Stimulated activated CD4-positive, alpha-beta T cell treated with anti-CD3 and anti-CD28 coated beads, Interleukin-1b, Interleukin-23, amount 100 ng/mL, for 24 hours (primary cell): ENCODE measurements at regions not wholly inside any gene's neighbourhood (a gene's known extent, or its start where the extent isn't known, plus 50 kb on each side); places are given as distances from the start of the nearest gene placed in this dataset.

Experiments used
- DNase-seq, 4 experiments: peaks; one replicate each; pipeline ENCODE4 v3.0.0-alpha.2; 2020; ENCODE audit warnings: low read depth in 4 of 4, low spot score in 1 of 4

DNA sequence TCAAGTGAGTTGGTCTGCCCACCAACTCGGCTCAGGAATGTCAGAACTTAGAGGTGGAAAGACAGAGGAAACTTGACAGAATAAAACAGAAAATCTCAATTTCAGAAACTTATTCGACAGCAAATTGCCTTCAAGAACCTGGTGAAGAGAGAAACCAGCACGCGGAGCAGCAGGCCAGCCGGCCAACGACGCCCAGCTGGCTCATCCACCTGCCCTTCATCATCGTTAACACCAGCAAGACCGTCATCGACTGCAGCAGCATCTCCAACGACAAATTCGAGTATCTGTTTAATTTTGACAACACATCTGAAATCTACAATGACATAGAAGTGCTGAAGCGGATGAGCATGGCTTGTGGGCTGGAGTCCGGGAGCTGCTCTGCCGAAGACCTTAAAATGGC, 350.8 kb upstream of the CAMK1G start:
- DNase-seq, result no peak

DNA sequence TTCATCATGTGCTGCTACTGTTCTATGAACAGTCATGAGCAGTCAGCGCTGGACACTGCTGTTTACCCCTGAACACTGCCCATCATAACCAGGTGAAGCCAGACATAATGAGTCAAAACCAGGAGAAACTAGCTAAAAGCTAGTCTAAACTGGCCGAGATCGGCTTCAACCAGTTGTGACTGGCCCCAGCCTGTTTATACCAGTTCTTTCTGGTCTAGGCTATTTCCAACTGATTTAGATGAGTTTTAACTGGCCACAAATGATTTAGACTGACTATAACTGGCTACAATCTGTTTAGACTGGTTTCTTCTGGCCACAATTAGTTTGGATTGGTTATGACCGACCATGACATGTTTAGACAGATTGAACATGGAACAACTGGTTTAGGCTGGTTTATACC, 348.3 kb upstream of the CAMK1G start:
- no peak for DNase-seq

DNA sequence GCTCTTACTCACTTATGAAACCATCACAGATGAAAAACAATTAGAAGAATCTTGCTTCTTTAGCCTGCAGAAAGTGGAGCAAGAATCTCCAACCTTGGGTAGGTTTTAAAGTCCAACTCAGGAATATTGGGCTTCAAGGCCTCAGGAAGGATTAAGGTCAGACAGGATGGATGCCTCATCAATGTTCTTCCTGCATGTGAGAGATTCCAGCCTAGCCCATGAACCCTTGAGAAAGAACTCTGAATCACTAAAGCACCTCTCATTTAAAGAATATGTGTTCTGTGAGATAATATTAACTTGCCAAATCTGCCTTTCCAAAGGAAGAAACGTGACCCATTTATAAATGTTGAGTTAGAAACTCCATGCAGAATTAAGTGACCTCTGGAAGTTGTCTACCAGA, 345.2 kb upstream of the CAMK1G start:
- DNase-seq, result no peak

DNA sequence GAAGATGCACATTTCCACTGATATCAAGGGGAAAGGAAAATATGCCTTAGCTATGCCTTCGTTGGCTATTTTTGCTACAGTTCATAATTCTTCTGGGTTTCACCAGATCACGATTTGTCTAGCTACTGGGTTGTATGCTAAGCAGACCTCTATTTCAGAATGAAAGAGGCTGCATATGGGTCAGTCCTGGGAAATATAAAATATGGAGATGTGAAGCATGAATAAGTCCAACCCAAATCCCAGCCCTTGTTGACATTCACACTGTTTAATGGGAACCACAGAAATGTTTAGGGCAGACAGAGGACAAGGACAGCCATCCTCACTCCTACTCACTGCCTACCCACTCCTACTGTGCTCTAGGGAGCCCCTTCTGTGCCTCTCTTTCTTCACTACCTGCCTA, 343.2 kb upstream of the CAMK1G start:
- no peak for DNase-seq

DNA sequence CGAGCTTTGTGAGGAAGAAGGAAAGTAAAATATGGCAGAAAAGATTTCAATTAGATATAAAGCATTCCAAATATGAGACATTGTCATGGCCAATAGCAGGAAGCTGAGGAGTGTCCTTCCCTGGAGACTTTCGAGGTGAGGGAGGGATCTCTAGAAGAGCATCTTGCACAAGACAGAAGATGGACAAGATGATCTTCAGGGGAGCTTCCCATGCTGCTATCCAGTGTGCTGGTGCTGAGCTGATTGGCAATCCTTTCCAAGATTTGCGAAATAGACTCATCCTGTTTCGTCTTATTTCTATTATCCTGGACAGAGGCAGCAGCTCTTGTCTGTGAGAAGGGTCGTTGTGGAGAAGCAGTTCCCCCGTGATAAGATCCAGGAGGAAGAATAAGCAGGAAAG, 342.0 kb upstream of the CAMK1G start:
- no peak for DNase-seq

DNA sequence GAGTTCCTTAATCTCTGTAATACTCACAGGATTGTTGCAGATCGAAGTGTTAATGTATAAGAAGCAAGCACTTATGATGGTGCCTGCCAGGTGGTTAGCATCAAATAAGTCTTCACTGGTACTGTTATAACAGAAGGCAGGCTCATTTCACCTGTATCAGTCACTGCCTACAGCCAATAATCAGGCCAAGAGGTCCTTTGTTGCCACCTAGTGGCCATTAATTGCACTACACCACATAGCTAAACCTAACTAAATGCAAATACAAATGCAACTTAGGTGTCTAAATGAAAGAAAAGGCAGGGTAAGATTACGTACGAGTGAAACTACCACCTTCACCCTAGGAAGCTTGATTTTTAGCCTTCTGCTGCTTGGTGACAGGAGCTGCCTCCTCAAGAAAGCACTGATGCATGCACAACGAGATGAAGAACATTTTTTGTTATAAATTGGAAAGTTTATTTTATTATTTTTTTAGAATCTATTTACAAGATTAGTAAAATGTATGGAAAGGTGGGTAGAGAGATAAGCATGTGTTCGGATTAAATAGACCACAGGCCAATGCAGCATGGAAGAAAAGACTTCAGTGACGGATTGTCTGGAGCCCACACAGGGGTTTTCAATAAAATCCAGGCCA, 334.8 kb upstream of the CAMK1G start:
- DNase-seq, result peak; percentile 5 to 30 (median 18)

DNA sequence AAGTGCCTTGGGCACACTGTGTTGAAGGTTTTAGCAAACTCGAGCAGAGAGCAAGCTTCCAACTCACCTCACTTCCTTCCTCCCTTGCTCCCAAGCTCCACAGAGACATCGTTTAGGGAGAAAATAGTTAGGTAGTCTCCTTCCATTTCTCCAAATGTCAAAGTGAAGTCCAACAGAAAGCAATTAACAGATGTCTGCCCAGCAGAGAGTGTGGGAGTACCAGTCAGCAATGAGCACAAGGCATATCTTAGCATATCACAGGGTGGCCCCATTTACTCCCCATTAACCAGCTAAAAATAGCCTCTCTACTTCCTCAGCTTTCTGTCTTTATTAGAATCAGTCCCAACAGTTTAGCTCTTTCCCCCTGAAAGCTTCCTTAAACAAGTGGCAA, 334.2 kb upstream of the CAMK1G start:
- DNase-seq, result no peak

DNA sequence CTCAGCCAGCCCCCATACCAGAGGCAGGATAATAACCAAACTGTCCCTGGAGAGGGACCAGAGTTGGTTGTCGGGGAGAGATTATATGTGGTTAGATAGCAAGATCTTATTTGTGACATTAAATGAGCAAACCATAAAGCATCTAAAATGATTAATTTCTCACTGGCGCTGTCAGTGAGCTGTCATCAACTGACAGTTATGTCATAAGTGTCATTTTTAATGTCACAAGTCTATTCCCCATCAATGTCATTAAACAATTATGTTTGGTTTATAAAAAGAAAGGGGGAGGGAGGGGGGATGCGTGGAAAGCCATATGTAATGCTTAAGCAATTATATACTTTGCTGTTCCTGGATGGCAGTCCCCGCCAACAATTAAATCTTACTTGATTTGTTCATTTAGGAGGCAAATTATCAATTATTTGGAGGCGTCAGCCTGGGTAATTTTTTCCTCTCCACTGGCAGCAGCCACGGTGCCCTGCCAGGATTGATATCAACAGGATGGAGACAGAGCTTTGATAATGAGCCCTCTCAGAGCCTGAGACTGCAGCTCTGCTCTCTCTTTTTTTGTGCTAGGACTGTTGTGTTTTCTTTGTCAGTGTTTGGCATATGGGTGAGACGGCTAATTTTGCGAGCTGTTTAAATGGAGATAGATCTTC, 333.6 kb upstream of the CAMK1G start:
- no peak for DNase-seq

DNA sequence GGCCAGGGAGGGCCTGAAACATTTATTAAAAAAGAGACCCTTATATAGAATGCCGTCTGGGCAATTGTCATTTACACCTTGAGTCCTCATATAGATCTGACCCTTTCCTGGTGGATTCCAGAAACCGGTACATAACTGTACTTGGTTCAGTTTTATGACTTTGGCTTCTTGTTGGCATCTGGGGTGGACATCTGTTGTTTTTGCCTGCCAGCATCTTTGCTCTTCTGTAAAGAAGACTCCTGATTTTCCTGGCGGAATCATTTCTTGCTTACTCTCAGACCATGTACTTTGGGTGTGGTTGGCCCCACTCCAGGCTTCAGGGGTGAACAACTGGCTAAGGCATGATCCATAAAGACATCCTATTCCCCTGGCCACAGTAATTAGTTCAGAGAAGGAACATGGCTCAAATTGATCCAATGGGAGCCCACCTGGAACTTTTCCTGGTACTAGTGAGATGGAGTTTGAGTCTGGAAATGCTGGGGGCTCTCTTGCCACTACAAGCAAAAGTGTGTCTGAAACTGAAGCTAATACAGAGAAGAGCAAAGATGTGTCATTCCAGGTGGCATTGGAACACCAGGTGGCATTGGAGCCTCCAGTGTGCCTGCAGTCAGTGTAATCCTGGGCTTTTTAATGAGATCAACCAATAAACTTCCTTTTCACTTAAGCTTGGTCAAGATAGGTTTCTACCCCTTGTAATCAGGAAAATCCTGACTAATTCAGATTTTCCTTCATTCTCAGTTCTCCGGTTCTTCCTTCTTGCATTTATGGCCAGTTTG, 332.5 kb upstream of the CAMK1G start:
- no peak for DNase-seq

DNA sequence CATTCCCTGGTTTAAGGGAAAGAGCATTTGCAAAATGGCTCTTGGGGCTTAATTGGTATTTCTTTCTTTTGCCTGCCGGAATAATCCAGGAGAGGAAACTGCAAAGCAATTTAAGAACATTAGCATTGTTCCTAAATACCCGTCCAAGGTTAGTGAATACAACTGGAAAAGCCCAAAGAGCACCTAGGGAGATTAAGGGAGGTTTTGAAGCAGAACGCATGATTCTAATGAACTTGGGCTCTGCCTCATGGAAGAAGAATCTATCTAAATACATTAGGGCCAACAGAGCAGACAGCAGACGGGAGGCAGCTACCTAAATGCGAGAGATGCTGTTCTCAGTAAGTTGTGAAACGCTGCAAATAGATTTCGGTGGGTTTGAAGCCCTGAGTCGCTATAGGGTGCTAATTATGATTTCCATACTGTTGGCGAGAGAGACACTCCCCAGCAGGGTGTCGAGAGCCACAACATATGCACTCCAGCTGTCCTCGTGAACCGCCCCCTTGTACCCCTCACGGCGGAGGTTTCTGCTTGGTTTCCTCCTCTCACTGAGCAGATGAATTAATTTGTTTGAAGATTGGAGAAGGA, 326.7 kb upstream of the CAMK1G start:
- no peak for DNase-seq

DNA sequence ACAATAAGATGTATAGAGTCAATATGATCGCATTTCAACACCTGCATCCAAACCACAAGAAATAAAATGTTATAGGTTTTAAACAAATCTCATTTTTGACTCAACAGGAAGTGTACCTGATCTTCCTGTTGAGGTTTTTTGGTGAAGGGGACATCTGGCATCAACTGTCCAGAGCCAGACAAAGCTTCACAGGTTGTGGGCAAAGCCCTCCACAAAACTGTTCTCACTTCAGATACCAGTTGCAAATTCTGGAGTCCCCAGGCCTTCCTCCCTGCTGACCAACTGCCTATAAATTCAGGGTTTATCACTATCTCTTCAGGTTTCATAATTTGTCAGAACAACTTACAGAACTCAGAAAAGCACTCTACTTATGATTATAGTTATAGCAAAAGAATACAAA, 326.1 kb upstream of the CAMK1G start:
- DNase-seq, result no peak

DNA sequence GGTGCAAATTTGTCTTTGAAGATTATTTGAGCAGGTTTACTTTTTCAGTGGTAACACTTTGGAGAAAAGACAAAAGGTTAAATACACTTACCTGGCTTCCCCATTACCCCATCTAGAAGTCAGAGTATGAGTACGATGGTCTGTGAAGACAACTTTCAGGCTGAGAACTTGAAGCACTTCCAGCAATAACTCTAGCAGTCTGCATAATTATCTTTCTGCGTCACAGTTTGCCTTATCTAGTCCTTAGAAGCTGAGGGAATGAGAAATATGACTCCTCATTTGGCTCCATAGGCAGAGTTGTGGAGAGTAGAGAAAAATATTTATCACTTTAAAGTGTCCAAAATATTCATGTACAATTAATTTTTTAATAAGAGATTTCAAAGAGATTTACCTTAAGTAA, 323.4 kb upstream of the CAMK1G start:
- DNase-seq, result no peak

DNA sequence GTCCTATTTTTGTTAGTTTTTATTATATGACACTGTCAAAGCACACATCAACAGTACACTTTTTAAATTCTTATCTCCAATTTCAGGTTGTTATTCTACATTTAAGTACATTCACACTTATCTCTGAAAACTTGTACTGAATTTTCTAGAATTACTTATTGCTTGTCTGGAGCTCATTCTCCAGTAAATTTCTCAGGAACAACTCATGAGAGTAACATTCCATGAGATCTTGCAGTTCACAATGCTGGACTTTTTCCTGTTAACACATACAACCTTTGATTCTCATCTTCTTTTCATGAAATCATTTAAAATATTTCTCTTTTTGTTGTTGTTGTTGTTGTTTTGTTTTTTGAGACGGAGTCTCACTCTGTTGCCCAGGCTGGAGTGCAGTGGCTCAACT, 320.9 kb upstream of the CAMK1G start:
- no peak for DNase-seq

DNA sequence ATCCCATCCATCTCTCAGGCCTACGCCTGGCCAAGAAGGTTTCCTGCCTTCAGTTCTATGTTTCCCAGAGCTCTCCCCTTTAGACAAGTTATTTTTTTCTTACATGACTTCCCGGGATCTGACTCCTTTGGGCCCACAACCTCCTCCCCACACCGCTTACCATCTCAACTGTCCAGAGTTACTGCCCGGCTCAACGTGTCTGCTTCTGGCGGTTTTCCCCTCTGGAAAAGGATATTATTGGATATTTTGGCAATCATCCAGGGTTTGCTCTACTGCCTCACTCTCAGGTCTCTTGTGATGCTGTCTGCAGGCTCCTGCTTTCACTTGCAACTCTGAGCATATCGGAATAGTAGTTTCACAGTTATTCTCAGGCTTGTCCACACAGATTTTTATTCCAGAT, 318.2 kb upstream of the CAMK1G start:
- no peak for DNase-seq

DNA sequence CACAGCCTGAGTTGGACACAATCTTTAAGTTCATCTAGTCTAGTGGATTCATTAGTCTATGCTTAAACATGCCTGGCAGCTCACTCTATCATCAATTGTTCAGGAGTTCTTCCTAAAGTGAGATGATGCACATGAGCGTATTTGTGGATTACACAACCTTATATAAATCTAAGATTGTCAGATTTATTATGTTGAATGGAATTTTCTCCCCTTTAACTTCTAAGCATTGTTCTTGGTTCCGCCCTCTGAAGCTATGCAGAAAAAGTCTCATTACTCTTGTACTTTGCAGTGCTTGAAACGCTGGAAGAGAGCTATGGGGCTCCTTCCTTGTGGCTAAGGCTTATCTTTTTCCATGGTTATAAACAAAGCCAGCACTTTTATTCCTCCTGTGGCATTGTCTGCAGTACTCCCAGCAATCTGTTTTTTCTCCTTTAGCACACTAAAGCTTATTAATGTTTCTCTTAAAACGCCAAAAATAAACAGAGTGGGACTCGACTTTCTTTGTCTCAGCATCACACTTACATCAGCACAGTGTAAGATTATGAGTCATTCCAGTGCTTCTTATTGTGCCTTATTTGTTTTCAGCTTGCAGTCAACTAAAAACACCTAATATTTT, 316.8 kb upstream of the CAMK1G start:
- DNase-seq, result no peak

DNA sequence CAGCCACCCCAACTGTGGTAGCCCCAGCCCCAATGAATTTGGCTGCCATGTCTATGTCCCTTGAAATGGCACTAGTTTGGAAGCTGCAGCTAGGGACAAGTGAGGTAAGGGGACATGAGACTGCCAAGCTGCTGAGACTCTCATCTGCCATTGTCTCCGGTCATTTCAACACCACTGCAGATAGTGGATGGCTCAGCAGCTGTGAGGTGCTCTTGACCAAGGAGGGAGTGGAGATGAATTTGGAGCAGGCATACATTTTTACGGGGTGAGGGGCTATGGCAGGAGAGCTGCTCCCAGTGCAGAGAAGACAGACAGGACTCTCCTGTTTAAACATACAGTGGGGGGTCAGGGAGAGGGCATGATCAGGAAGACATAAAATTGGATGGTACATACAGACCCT, 315.5 kb upstream of the CAMK1G start:
- no peak for DNase-seq

DNA sequence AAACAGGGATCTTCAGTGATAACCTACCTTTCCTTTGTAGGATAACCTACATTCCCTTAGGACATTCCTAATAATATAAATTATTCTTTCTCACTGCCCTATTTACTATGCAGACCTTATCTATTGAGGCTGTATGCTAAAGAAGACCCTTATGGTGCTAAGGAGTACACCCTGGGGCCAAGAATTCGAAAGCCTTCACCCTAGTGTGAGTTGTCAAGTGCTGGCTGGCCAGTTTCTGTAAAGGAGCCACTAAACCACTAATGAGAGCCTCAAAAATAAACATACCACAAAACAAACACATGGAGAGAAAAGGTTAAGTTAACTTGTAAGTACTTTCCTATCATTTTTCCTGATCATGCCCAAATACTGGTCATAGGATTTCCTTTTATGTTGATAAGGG, 315.0 kb upstream of the CAMK1G start:
- no peak for DNase-seq

DNA sequence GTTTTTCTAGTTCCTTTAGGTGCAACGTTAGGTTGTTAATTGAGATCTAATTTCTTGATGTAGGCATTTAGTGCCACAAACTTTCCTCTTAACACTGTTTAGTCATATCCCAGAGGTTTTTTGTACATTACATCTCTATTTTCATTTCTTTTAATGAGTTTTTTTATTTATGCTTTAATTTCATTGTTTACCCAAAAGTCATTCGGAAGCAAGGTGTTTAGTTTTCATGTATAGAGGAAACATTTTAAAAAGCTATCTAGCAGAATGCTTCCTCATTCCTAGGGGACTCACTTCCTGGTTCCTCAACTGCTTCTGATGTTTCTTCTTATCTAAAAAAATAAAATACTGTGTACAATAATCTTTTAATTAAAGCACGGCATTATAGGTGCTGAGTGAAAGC, 307.2 kb upstream of the CAMK1G start:
- DNase-seq, result no peak

DNA sequence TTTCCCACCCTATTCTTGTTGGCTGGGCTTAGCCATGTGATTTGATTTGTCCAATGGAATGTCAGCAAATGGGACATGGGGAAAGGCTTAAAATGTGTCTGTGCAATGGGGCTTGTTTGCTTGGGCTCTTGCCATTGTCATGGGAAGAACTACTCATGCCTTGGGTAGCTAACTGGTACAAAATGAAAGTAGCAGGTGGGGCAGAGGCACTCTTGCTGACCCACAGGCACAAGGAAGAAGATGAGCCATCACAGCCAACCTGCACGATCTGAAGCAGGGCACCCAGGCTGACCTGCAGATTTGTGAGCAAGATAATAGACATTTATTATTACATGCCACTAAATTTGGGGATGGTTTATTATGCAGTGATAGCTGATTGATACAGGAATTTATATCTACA, 305.9 kb upstream of the CAMK1G start:
- DNase-seq, result no peak

DNA sequence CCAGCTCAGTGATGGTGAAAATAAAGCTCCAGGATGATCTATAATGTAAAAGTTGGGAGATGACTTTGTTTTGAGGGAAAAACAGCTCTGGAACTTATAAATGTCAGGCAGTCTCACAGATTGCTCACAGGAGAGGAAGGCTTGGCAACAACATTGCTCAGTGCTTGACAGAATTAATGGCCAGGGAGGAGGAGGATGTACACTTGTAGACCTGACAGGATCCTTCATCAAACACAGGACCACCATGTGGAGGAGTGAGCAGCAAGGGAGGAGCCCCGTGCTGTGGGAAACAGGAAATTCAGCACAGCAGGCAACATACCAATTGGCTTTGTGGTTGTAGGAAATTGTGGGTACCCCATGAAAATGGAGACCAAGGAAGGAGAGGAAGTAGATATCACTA, 291.8 kb upstream of the CAMK1G start:
- DNase-seq, result no peak

DNA sequence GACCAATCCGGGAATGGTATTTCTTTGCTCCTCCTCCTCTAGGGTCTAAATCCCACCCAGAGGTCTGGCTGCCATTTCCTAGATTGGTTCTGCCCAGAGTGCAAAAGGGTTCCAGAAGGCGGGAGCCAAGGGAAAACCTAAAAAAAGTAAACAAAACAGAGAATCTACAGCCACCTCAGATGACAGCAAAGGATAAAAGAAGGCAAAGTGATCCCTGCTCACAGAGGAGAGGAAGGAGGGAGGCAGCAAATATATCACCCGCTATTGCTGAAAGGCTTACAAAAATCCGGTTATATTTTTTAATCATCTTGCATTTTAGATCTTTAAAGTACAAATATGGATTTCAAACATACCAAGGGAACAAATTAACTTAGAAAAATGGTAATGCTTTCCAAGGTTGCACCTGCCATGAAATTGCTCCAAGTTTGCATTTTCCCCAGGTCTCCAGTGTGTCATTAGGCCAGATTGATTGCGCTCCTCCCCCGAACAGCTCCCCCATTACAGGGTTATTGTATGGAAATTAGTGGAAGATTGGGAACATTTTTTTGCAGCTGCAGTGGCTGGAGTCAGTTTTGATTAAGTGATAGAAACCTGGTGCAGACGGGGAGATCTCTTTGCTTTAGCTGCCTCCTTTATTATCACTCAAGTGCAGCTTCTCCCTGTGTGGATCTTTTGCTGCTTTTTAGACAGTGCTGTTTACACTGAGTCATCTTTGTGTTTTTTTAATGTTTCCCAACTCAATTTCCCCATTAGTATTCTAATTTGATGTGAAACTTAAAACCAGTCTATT, 280.5 kb upstream of the CAMK1G start:
- DNase-seq, result no peak
